Calu3 (cell line): ENCODE measurements at regions not wholly inside any gene's neighbourhood (a gene's known extent, or its start where the extent isn't known, plus 50 kb on each side); places are given as distances from the start of the nearest gene placed in this dataset.

ENCODE experiments used
- BruUV-seq: library from RNA; stranded (reverse); fragments of 400-500 nt; replicated peaks from 2 replicates; lab custom pipeline; 2021; lab: Mats Ljungman, UMichigan
- CTCF ChIA-PET: fragments of 300-600 bp; sonication (Branson Sonifier 250); formaldehyde crosslinking; loops from one replicate; lab custom pipeline; 2022; ENCODE audit warnings: antibody characterized with exemption; lab: Charles Lee
- DNase-seq: peaks from one replicate; pipeline ENCODE4 v3.0.0; 2022
- H3K27ac Mint-ChIP-seq: one replicate; pipeline ENCODE4 v1.8.0; 2022; ENCODE audit warnings: mixed read lengths; ENCODE audit not compliant: unreplicated experiment
- H3K27me3 Mint-ChIP-seq: one replicate; pipeline ENCODE4 v1.8.0; 2022; ENCODE audit warnings: mixed read lengths; ENCODE audit not compliant: unreplicated experiment
- H3K36me3 Mint-ChIP-seq: one replicate; pipeline ENCODE4 v1.8.0; 2022; ENCODE audit warnings: mild to moderate bottlenecking, moderate library complexity, mixed read lengths; ENCODE audit not compliant: insufficient read depth, unreplicated experiment
- H3K4me1 Mint-ChIP-seq: one replicate; pipeline ENCODE4 v1.8.0; 2022; ENCODE audit warnings: mild to moderate bottlenecking, low read depth, mixed read lengths; ENCODE audit not compliant: unreplicated experiment
- H3K4me3 Mint-ChIP-seq: one replicate; pipeline ENCODE4 v1.8.0; 2022; ENCODE audit warnings: mild to moderate bottlenecking, low read depth, moderate library complexity, mixed read lengths; ENCODE audit not compliant: unreplicated experiment
- H3K9me3 Mint-ChIP-seq: one replicate; pipeline ENCODE4 v1.8.0; 2022; ENCODE audit warnings: low read depth, mixed read lengths; ENCODE audit not compliant: unreplicated experiment
- CTCF ChIP-seq: fragments of 200-600 bp; IDR thresholded peaks from one replicate; pipeline ENCODE4 v1.8.0; 2022; ENCODE audit warnings: antibody characterized with exemption; ENCODE audit not compliant: unreplicated experiment
- intact Hi-C: fragments of 100-400 bp; cut with micrococcal nuclease; formaldehyde crosslinking; loops from one replicate; pipeline ENCODE4 v1.10.0; 2022; ENCODE audit not compliant: unreplicated experiment

DNA sequence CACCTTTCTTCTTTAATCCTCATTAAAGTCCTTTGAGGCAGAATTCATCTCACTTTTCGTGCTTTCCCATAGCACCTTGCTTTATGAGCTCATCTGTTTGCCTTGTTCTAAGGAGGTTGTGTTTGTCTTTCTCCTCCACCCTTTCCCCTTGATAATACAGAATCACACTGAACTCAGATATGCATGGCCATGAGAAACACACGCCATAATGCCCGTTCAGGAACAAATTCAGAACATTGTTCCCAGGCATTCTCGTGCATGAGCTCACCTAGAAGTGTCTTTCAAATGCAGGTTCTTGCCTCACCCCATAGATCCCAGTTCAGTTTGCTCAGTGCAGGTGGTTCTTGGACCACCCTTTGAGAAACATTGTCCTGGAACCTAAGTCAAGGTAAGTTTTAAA is 71.1 kb downstream of the TMEM114 start:
- TF ChIP-seq CTCF: no peak
- Mint-ChIP-seq H3K36me3 (no peaks in the 10 kb centered on the region), H3K27me3 (peaks cover 92% of the 10 kb centered on the region), H3K27ac (no peak overlapping the region), H3K4me1 (no peaks in the 10 kb centered on the region), H3K4me3 (no peak overlapping the region), H3K9me3 (no peaks in the 10 kb centered on the region)
- DNase-seq: no peak
- intact Hi-C loops: no loop called here
- no TSS peak for BruUV-seq
- CTCF ChIA-PET: no interaction called here

- Mint-ChIP-seq H3K4me1 (no peaks in the 10 kb centered on the region), H3K27ac (no peak overlapping the region), H3K9me3 (no peaks in the 10 kb centered on the region), H3K27me3 (peaks cover 92% of the 10 kb centered on the region), H3K36me3 (no peaks in the 10 kb centered on the region), H3K4me3 (no peak overlapping the region)
- DNase-seq: no peak
- CTCF ChIA-PET: interaction anchor here (0.7 kb wide), 1 partner anchor 37 kb away, joined by 3 read pairs; no protein-coding TSS in a partner anchor
- intact Hi-C loops: no loop called here
- no peak for TF ChIP-seq CTCF
- no TSS peak for BruUV-seq
These were observed 73.0 kb downstream of the TMEM114 start for GRCh38 chr16:8517280-8517679.

- TF ChIP-seq CTCF: no peak
- no peaks in the 10 kb centered on the region for H3K4me1 Mint-ChIP-seq
- H3K27me3 Mint-ChIP-seq: peaks cover 89% of the 10 kb centered on the region
These were observed 73.8 kb downstream of the TMEM114 start for GRCh38 chr16:8516471-8516870.

GRCh38 chr16:8512941-8513624 is 77.2 kb downstream of the TMEM114 start:
- BruUV-seq: no TSS peak
- Mint-ChIP-seq H3K4me1 (no peaks in the 10 kb centered on the region), H3K36me3 (no peaks in the 10 kb centered on the region), H3K27me3 (peaks cover 91% of the 10 kb centered on the region), H3K27ac (no peak overlapping the region), H3K9me3 (no peaks in the 10 kb centered on the region), H3K4me3 (no peak overlapping the region)
- no peak for DNase-seq
- TF ChIP-seq CTCF: no peak
- intact Hi-C loops: no loop called here
- CTCF ChIA-PET: no interaction called here

More at GRCh38 chr16:8516471-8516870, 73.8 kb downstream of the TMEM114 start:
- Mint-ChIP-seq H3K4me3 (no peak overlapping the region), H3K36me3 (no peaks in the 10 kb centered on the region), H3K27ac (no peak overlapping the region), H3K9me3 (no peaks in the 10 kb centered on the region)
- DNase-seq: no peak
- BruUV-seq: no TSS peak
- CTCF ChIA-PET: no interaction called here
- intact Hi-C loops: no loop called here
